ENCODE measurements at regions not wholly inside any gene's neighbourhood (a gene's known extent, or its start where the extent isn't known, plus 50 kb on each side); places are given as distances from the start of the nearest gene placed in this dataset.
A peak's percentile ranks its signal among the peaks of the same experiment; 100 is the strongest.

GRCh38 chr20:22523499-22524392, 60.6 kb downstream of the FOXA2 start (continued):
- peak; percentile 72; the same call in 1 of the 2 replicates for TF ChIP-seq ZNF512 (CRISPR knock-in tag; IDR thresholded peaks at IDR 0.05)
- no peak for TF ChIP-seq FOSL1 (CRISPR knock-in tag; IDR thresholded peaks at IDR 0.05; ENCODE audit: borderline replicate concordance)
- peak; percentile 80 for TF ChIP-seq ZMYM4 (CRISPR knock-in tag; IDR thresholded peaks at IDR 0.05)
- TF ChIP-seq ZMYM2 (CRISPR knock-in tag; IDR thresholded peaks at IDR 0.05): no peak
- TF ChIP-seq ZFP36 (IDR thresholded peaks at IDR 0.05; ENCODE audit: borderline replicate concordance, low read depth, low read length, partially characterized antibody): no peak
- TF ChIP-seq MEIS2 (CRISPR knock-in tag; IDR thresholded peaks at IDR 0.05): no peak
- TF ChIP-seq CCAR2 (optimal IDR thresholded peaks at IDR 0.05; ENCODE audit: low read depth, low read length): peak; percentile 88
- TF ChIP-seq HMGA1 (CRISPR knock-in tag; conservative IDR thresholded peaks at IDR 0.05): no peak
- TF ChIP-seq ZNF646 (CRISPR knock-in tag; IDR thresholded peaks at IDR 0.05): peak; percentile 35
- peak; percentile 63 for TF ChIP-seq ZBTB42 (CRISPR knock-in tag; IDR thresholded peaks at IDR 0.05)
- TF ChIP-seq MAF1 (CRISPR knock-in tag; IDR thresholded peaks at IDR 0.05; ENCODE audit: borderline replicate concordance): no peak
- TF ChIP-seq HNRNPL (IDR thresholded peaks at IDR 0.05; ENCODE audit: low read depth, low read length): no peak
- TF ChIP-seq HES4 (CRISPR knock-in tag; IDR thresholded peaks at IDR 0.05; ENCODE audit: borderline replicate concordance): peak; percentile 75; the same call in 1 of the 2 replicates
- no peak for TF ChIP-seq ZBTB46 (CRISPR knock-in tag; IDR thresholded peaks at IDR 0.05; ENCODE audit: borderline replicate concordance)
- TF ChIP-seq ZNF281 (CRISPR knock-in tag; IDR thresholded peaks at IDR 0.05; ENCODE audit: borderline replicate concordance): peak; percentile 62; the same call in 1 of the 2 replicates

All from HepG2 (cell line).